ENCODE measurements at regions not wholly inside any gene's neighbourhood (a gene's known extent, or its start where the extent isn't known, plus 50 kb on each side); places are given as distances from the start of the nearest gene placed in this dataset.

GRCh38 chr4:10273030-10273429 lies 156.4 kb upstream of the WDR1 start:
- H3K27me3 Mint-ChIP-seq (ENCODE audit: unreplicated experiment), result no peaks in the 10 kb centered on the region

DNA sequence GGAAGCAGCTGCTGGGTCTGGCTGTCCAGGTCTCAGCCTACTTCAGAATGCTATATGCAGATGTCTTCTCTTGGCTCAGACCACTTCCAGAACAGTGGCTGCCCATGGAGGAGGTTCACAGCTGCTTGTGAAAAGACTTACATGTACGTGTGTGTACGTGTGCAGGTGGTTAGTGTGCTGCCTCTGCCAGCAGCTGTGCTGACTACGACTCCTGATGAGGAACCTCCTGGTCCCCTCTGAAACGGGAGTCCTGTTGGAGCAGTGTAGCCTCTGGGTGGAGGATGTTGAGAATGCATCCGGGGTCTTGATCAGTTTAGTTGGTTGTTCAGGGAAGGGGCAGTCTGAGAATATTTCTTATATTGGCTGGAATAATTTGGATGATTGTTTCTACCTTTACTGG lies 155.9 kb upstream of the WDR1 start:
- no peak overlapping the region for H3K27ac Mint-ChIP-seq (ENCODE audit: unreplicated experiment)
- no peak for DNase-seq (ENCODE audit: extremely low spot score, unreplicated experiment)
- no peaks in the 10 kb centered on the region for H3K27me3 Mint-ChIP-seq (ENCODE audit: unreplicated experiment)
- H3K36me3 Mint-ChIP-seq (ENCODE audit: unreplicated experiment), result no peaks in the 10 kb centered on the region
- no peaks in the 10 kb centered on the region for H3K9me3 Mint-ChIP-seq (ENCODE audit: unreplicated experiment)
- no peaks in the 10 kb centered on the region for H3K4me1 Mint-ChIP-seq (ENCODE audit: unreplicated experiment)
- no peak for TF ChIP-seq CTCF (IDR thresholded peaks at IDR 0.05)
- H3K4me3 Mint-ChIP-seq (ENCODE audit: unreplicated experiment), result no peak overlapping the region

More at GRCh38 chr4:10273030-10273429, 156.4 kb upstream of the WDR1 start:
- no peak for TF ChIP-seq CTCF (IDR thresholded peaks at IDR 0.05)
- Mint-ChIP-seq H3K27ac (ENCODE audit: unreplicated experiment) (no peak overlapping the region), H3K36me3 (ENCODE audit: unreplicated experiment) (no peaks in the 10 kb centered on the region), H3K4me3 (ENCODE audit: unreplicated experiment) (no peak overlapping the region), H3K4me1 (ENCODE audit: unreplicated experiment) (no peaks in the 10 kb centered on the region), H3K9me3 (ENCODE audit: unreplicated experiment) (no peaks in the 10 kb centered on the region)
- no peak for DNase-seq (ENCODE audit: extremely low spot score, unreplicated experiment)

DNA sequence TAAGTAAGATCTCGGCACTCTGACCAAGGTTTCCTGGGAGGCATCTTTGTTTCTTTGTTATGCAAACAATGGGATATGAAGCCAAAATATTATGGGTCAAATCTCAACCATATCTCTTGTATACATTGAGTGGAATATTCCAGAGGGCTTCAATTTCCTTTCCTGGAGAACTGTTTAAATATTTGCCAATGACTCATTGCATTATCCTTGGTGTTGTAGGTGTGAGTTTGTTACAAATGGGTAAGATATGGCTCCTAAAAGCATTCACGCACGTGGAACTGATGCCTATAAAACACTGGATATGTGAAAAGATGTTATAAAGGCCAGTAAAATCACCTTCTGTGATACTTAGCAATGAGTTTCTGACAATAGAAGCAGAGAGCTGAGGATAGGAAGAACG lies 150.5 kb upstream of the WDR1 start:
- no peaks in the 10 kb centered on the region for H3K36me3 Mint-ChIP-seq (ENCODE audit: unreplicated experiment)
- H3K27ac Mint-ChIP-seq (ENCODE audit: unreplicated experiment), result no peak overlapping the region
- H3K4me3 Mint-ChIP-seq (ENCODE audit: unreplicated experiment), result no peak overlapping the region
- H3K27me3 Mint-ChIP-seq (ENCODE audit: unreplicated experiment), result no peaks in the 10 kb centered on the region
- no peak for TF ChIP-seq CTCF (IDR thresholded peaks at IDR 0.05)
- peaks cover 5% of the 10 kb centered on the region for H3K9me3 Mint-ChIP-seq (ENCODE audit: unreplicated experiment)
- no peaks in the 10 kb centered on the region for H3K4me1 Mint-ChIP-seq (ENCODE audit: unreplicated experiment)
- DNase-seq (ENCODE audit: extremely low spot score, unreplicated experiment), result no peak

- Mint-ChIP-seq H3K9me3 (ENCODE audit: unreplicated experiment) (peaks cover 5% of the 10 kb centered on the region), H3K4me1 (ENCODE audit: unreplicated experiment) (no peaks in the 10 kb centered on the region), H3K36me3 (ENCODE audit: unreplicated experiment) (no peaks in the 10 kb centered on the region), H3K27me3 (ENCODE audit: unreplicated experiment) (no peaks in the 10 kb centered on the region), H3K27ac (ENCODE audit: unreplicated experiment) (no peak overlapping the region), H3K4me3 (ENCODE audit: unreplicated experiment) (no peak overlapping the region)
- TF ChIP-seq CTCF (IDR thresholded peaks at IDR 0.05), result no peak
- no peak for DNase-seq (ENCODE audit: extremely low spot score, unreplicated experiment)
These were observed 144.2 kb upstream of the WDR1 start for GRCh38 chr4:10260777-10261176.

DNA sequence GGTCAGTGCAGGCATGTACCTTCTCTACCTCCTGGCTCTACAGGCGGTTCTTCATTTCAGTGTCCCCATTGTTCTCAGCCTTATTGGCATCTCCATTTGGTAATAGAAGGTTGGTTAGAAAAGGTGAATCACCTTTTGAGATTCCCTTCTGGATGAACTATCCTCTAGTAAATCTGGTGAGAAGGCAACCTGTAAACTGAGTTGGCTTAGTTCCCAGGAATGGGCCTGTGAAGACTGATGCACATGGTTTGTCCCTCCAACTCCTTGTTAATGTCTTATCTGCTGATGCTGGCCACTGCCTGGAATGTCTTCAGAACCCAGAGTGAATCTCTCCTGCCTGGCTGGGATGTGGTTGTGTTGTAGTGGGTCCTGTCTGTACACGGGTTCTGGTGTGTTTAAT lies 143.4 kb upstream of the WDR1 start:
- no peak for TF ChIP-seq CTCF (IDR thresholded peaks at IDR 0.05)
- Mint-ChIP-seq H3K4me1 (ENCODE audit: unreplicated experiment) (no peaks in the 10 kb centered on the region), H3K9me3 (ENCODE audit: unreplicated experiment) (peaks cover 5% of the 10 kb centered on the region), H3K27ac (ENCODE audit: unreplicated experiment) (no peak overlapping the region), H3K4me3 (ENCODE audit: unreplicated experiment) (no peak overlapping the region), H3K36me3 (ENCODE audit: unreplicated experiment) (no peaks in the 10 kb centered on the region), H3K27me3 (ENCODE audit: unreplicated experiment) (no peaks in the 10 kb centered on the region)
- no peak for DNase-seq (ENCODE audit: extremely low spot score, unreplicated experiment)
